K562 (cell line): ENCODE measurements at regions not wholly inside any gene's neighbourhood (a gene's known extent, or its start where the extent isn't known, plus 50 kb on each side); places are given as distances from the start of the nearest gene placed in this dataset.
"Not testable (repeated sequence)": the region's sequence is repeated elsewhere in the genome, so short reads cannot be mapped to it uniquely, and the experiment has no call there.

Experiments used
- ATAC-seq: fragments of 200-7000 bp; cut with Tn5 transposase; 3 replicates; pipeline ENCODE4 v1.9.1; 2020; ENCODE audit warnings: moderate library complexity
- BruUV-seq: library from RNA; stranded (reverse); fragments of 400-500 nt; replicated peaks from 2 replicates; lab custom pipeline; 2021; lab: Mats Ljungman, UMichigan
- CTCF ChIA-PET: fragments of 300-600 bp; formaldehyde crosslinking; extraction: SDS; loops from one replicate; lab custom pipeline; 2021; ENCODE audit warnings: low intra/inter-chr PET ratio; lab: Yijun Ruan, JAX
- POLR2A ChIA-PET: fragments of 300-600, 350-650 bp; sonication (Branson Sonifier 250); formaldehyde crosslinking; extraction: SDS; loops from one replicate; lab custom pipeline; 2021; ENCODE audit warnings: antibody characterized with exemption, inconsistent platforms; lab: Yijun Ruan, JAX
- DNase-seq, 4 experiments: peaks; one replicate each; pipeline versions ENCODE4 v3.0.0 to v3.0.0-alpha.2; 2011 to 2018; ENCODE audit warnings: low spot score in 3 of 4, mixed read lengths in 3 of 4; ENCODE audit errors: extremely low read depth in 1 of 4
- FAIRE-seq: peaks from 2 replicates; lab custom pipeline; 2011; peaks lifted over from hg19 to GRCh38; lab: Jason Lieb, UNC
- H2AFZ ChIP-seq: 2 replicates; pipeline ENCODE4 v1.6.0; 2011; ENCODE audit warnings: low read depth, low read length, control low read depth, inconsistent platforms
- H3K27ac ChIP-seq: fragments of 200-600 bp; 3 replicates; pipeline ENCODE4 v1.8.0; 2011; ENCODE audit warnings: low read depth, mild to moderate bottlenecking, control low read depth, inconsistent platforms, low read length, moderate library complexity, mixed read lengths; ENCODE audit errors: extremely low read depth
- H3K27me3 ChIP-seq, 2 experiments: fragments of 300-600 bp in 1 of 2; 2 replicates in 1 of 2; 3 replicates in 1 of 2; pipeline versions ENCODE4 v1.6.0 to v1.8.0; 2011; ENCODE audit warnings: inconsistent platforms in 2 of 2, low read length in 2 of 2, mild to moderate bottlenecking in 1 of 2, mixed read lengths in 1 of 2, moderate library complexity in 1 of 2; ENCODE audit not compliant: control insufficient read depth in 2 of 2, insufficient read depth in 2 of 2
- H3K36me3 ChIP-seq: fragments of 300-600 bp; 3 replicates; pipeline ENCODE4 v1.8.0; 2011; ENCODE audit warnings: mild to moderate bottlenecking, low read length, inconsistent platforms; ENCODE audit not compliant: control insufficient read depth, insufficient read depth
- H3K4me1 ChIP-seq, 2 experiments: fragments of 200-600 bp in 1 of 2; replicated peaks in 1 of 2; 2 replicates in 1 of 2; 3 replicates in 1 of 2; pipeline versions ENCODE4 v1.5.1 to v1.8.0; 2011; ENCODE audit warnings: inconsistent platforms in 2 of 2, low read length in 2 of 2, mild to moderate bottlenecking in 1 of 2, mixed read lengths in 1 of 2, moderate library complexity in 1 of 2; ENCODE audit not compliant: control insufficient read depth in 2 of 2, insufficient read depth in 2 of 2
- H3K4me2 ChIP-seq: 2 replicates; pipeline ENCODE4 v1.6.1; 2011; ENCODE audit warnings: low read length, control low read depth, inconsistent platforms, mixed read lengths; ENCODE audit not compliant: insufficient read depth
- H3K4me3 ChIP-seq: fragments of 200-600 bp; sonication (generic), shearing (Covaris generic); 2 replicates; pipeline ENCODE4 v1.5.1; 2016; ENCODE audit warnings: control low read depth, inconsistent platforms
- H3K79me2 ChIP-seq: fragments of 200-600 bp; 3 replicates; pipeline ENCODE4 v1.8.0; 2011; ENCODE audit warnings: low read length, inconsistent platforms; ENCODE audit not compliant: control insufficient read depth, insufficient read depth
- H3K9ac ChIP-seq, 2 experiments: 2 replicates each; pipeline versions ENCODE4 v1.6.0 to v1.6.1; 2011; ENCODE audit warnings: low read depth in 2 of 2, low read length in 2 of 2, control low read depth in 1 of 2, inconsistent platforms in 1 of 2, mild to moderate bottlenecking in 1 of 2, mixed read lengths in 1 of 2; ENCODE audit not compliant: insufficient read depth in 1 of 2
- H3K9me1 ChIP-seq: one replicate; pipeline ENCODE4 v1.6.0; 2011; ENCODE audit warnings: inconsistent platforms, mild to moderate bottlenecking, low read length, moderate library complexity; ENCODE audit not compliant: control insufficient read depth, insufficient read depth
- H3K9me3 ChIP-seq: replicated peaks from 2 replicates; pipeline ENCODE4 v1.5.1; 2011; ENCODE audit warnings: low read depth, low read length, inconsistent platforms; ENCODE audit not compliant: control insufficient read depth, insufficient read depth
- H4K20me1 ChIP-seq: replicated peaks from 2 replicates; pipeline ENCODE4 v1.6.1; 2011; ENCODE audit warnings: low read length, inconsistent platforms, mixed read lengths; ENCODE audit not compliant: control insufficient read depth, insufficient read depth
- MYBL2 ChIP-seq, 2 experiments: fragments of 450-650 bp in 1 of 2; sonication (generic) in 1 of 2; formaldehyde crosslinking in 1 of 2; IDR thresholded peaks; 2 replicates each; pipeline versions ENCODE4 v1.6.1 to v1.8.1; 2017 to 2022; ENCODE audit warnings: borderline replicate concordance in 1 of 2, inconsistent platforms in 1 of 2, low read depth in 1 of 2, mild to moderate bottlenecking in 1 of 2, missing genetic modification reagents in 1 of 2, moderate library complexity in 1 of 2
- NR2C2 ChIP-seq, 2 experiments: fragments of 200-800 bp in 1 of 2; sonication (Bioruptor generic) in 1 of 2; sonication (generic) in 1 of 2; formaldehyde crosslinking in 1 of 2; IDR thresholded peaks; 2 replicates each; pipeline versions ENCODE4 v1.6.1 to v1.8.0; 2016 to 2022; ENCODE audit warnings: mild to moderate bottlenecking in 1 of 2, missing compliant biosample characterization in 1 of 2, missing genetic modification characterization in 1 of 2, missing genetic modification reagents in 1 of 2
- PRMT5 ChIP-seq: sonication (generic); formaldehyde crosslinking; IDR thresholded peaks from 2 replicates; pipeline ENCODE4 v1.5.0; 2020; ENCODE audit warnings: missing genetic modification reagents
- WGBS: fragments of 100-300 bp; shearing (Covaris generic); methylation state at CpG from one replicate; pipeline ENCODE4 v1.1.6; 2016; ENCODE audit warnings: low coverage, mixed read lengths; ENCODE audit not compliant: insufficient coverage; ENCODE audit errors: missing lambda C conversion rate; 5-methylcytosine and 5-hydroxymethylcytosine counted together
- in situ Hi-C: fragments of 300-500 bp; cut with MboI; formaldehyde crosslinking; loops from 4 replicates; pipeline ENCODE4 v1.15.0; 2018; ENCODE audit warnings: inconsistent platforms, mixed read lengths
- intact Hi-C: fragments of 100-400 bp; cut with micrococcal nuclease; formaldehyde crosslinking; loops from 2 replicates; pipeline ENCODE4 v1.14.2; 2022

DNA sequence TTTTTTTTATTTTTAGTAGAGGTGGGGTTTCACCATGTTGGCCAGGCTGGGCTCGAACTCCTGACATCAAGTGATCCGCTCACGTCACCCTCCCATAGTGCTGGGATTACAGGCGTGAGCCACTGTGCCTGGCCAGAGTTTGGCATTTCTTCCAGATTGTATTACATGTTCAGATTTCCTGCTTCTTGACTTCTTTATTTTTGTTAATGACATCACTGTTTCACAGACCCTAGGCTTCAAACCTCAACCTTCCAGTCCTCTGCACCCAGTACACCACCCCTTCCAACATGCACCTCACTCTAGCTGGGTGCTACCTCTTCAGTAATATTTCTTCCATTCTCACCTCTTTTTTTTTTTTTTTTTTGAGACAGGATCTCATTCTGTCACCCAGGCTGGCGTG, 53.6 kb upstream of the ZFHX3 start (continued):
- TF ChIP-seq NR2C2 (CRISPR knock-in tag; IDR thresholded peaks at IDR 0.05), result no peak
- TF ChIP-seq NR2C2 (tag; IDR thresholded peaks at IDR 0.05), result no peak
- no peak for TF ChIP-seq PRMT5 (CRISPR knock-in tag)
- TF ChIP-seq MYBL2 (IDR thresholded peaks at IDR 0.05; ENCODE audit: low read depth), result no peak
- no peak for TF ChIP-seq MYBL2 (CRISPR knock-in tag; IDR thresholded peaks at IDR 0.05; ENCODE audit: borderline replicate concordance)

DNA sequence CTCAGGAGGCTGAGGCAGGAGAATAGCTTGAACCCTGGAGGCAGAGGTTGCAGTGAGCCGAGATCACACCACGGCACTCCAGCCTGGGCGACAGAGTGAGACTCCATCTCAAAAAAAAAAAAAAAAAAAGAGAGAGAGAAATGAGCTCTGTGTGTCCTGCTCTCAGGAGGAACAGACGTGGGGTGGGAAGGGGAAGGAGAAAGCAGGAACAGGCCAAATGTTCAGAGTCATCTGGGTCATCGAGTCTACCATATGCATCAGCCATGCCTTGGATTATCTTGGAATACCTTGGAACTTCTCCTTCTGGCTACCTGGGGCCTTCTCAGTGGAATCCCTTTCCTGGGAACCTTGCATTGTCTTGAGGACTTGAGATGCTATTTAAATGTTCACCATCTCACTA, 51.7 kb upstream of the ZFHX3 start:
- BruUV-seq, H3K36me3 ChIP-seq, H3K27me3 ChIP-seq, intact Hi-C loops, CTCF ChIA-PET, H2AFZ ChIP-seq, H3K9me3 ChIP-seq, DNase-seq, H3K79me2 ChIP-seq, H4K20me1 ChIP-seq, FAIRE-seq, H3K9me1 ChIP-seq, H3K9ac ChIP-seq, H3K27ac ChIP-seq, H3K4me2 ChIP-seq, in situ Hi-C loops, H3K4me3 ChIP-seq, H3K4me1 ChIP-seq, ATAC-seq: not testable (repeated sequence)
- POLR2A ChIA-PET, result interaction anchor here (0.7 kb wide), 1 partner anchor 503 kb away, joined by 3 read pairs; no protein-coding TSS in a partner anchor
- 17% methylated on average over 1 of the region's 5 CpGs for WGBS
